CD4-positive, alpha-beta T cell treated with Interleukin-15 for 4 hours (primary cell): ENCODE measurements at regions not wholly inside any gene's neighbourhood (a gene's known extent, or its start where the extent isn't known, plus 50 kb on each side); places are given as distances from the start of the nearest gene placed in this dataset.

Experiments
- DNase-seq: peaks from one replicate; pipeline ENCODE4 v3.0.0-alpha.2; 2020; ENCODE audit warnings: low spot score

DNA sequence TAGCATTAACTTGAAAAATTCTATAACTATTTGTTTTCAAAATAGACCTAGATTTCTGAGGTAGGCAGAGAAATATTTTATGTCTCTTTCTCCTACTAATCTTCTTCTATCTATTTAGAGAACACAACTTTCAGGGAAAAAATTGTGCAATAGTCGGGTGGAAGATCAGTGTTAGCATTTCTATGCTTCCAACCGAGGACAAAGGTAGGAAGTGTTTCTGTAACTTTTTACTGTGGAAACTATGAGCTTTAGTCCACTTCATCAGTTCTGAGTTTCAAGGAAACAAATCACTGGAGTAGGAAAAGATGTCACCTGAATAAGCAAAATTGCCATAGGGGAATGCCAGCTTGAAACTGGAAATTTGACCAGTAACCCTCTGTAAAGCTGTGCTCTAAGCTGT, 207.7 kb upstream of the CTAGE1 start:
- DNase-seq = no peak

DNA sequence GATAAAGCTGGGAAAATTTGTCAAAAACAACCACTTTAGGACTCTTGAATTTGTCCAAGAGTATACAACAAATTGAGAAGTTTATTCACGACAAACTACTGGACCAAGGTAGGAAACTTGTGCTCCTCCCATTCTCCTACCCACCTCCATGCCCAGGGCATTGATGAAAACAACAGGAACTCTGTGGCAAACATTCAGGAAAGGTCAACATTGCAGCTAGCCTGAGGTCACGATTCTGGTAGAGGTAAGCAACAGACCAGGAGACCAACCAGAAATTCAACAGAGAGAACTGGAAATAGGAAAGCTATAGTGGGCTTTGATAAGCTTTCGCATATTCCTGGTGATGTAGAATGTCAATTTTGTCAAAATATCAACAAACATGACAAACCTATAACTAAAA, 209.1 kb upstream of the CTAGE1 start:
- no peak for DNase-seq

DNA sequence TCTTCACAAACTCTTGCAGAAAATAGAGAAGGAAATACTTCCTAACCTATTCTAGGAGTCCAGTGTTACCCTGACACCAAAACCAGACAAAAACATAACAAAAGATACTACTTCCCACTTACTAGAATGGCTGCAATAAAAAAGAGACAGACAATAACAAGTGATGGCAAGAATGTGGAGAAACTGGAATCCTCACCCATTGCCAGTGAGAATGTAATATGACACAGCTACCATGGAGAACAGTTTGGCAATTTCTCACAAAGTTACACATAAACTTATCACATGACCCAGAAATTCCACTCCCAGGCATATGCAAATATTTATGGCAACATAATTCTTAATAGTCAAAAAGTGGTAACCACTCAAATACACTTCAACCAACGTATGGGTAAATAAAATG, 209.8 kb upstream of the CTAGE1 start:
- DNase-seq = no peak

DNA sequence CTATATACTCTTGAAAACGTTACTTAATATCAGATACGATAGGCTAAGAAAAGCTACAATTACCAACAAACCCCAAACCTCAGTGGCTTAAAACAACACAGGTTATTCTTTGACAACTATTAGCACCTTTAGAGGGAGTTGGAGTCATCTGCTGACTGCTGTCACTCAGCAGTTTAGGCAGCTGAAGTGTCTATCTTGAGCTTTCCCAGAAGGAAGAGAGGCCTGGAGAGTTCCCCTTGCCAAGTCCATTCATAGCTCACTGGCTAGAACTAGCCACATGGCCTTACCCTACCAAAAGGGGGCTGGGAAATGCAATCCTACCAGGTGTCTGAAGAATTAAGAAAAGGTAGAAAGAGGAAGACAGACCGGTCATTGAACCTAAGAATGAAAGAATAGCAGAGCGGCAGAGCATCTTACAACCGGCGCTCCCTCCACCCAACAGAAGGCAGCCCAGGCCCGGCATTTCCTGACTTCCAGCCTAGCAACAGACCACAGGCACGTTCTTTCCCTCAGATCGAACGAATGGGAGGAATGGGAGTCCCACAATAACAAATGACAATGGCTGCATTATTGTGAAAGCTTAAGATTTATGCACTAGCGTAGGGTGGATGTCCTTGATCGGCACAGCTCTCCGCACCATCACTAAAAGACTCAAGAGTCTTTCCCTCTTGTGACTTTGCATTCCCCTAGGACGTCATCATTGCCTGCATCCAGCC, 211.2 kb upstream of the CTAGE1 start:
- no peak for DNase-seq

DNA sequence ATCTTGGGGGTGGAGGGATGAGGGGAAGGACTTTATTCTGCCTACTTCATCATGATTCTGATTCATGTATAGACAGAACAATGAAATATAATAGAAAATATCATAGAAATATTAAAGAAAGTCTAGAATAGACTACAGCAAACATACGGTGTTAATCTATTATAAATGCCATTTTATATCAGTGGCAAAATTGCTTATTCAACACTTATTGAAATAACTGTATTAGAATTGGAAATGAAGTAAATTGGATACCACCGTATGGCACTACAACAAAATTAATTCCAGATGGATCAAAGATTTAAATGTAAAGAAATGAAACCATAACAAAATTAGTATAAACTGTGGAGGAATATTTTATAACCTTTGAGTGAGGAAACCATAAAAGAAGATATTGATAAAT, 213.3 kb upstream of the CTAGE1 start:
- no peak for DNase-seq

DNA sequence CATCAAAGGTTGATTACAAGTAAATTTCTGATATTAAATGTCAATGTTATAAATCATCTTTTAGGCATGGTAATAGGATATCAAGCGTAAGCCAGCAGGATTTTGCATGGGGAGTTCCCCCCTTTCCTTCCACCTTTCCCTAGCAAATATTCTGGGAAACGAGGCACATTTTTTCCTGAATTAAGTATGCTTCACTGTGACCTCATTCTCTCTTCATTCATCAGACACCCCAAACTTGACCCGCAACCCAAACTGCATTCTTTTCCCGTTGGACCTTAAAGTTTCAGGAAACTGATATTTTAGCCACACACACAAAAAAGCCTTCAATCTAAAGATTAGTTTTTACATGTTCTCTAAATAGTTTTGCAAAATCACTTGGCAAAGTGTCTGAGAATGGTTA, 214.5 kb upstream of the CTAGE1 start:
- DNase-seq = no peak

DNA sequence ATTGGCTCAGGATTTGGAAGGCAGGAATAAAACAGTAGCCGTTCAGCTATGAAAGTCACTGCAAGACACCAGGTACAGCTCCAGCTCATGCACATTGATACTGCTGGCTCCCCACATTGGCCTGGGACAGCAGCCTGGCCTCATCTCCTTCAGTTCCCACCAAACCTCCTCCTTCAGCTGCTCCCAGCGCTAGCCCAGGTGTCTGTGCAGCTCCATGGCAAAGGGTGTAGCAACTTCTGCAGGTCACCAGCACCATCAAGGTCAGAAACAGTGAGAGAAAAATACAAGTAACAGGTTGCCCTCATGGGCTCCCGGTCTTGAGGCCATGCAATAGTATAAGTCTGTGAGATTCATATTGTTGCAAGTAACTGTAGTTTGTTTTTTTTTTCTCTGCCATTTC, 216.7 kb upstream of the CTAGE1 start:
- no peak for DNase-seq

DNA sequence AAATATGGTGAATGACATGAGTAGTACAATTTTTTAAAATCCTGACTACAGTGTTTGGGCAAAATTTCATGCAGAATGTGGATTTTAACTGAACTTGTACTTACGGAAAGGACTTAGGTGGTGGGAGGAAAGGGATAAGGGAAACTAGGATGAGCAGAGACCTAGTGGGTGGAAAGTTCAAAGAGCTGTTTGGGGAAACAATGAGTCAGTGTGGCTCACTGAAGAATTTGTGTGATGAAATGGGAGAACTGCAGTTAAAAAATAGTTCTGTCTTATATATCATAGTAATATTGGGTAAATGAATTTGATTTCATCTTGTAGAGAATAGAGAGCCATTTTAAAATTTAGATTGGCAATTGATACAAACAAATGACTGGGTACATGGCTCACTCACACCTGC, 220.1 kb upstream of the CTAGE1 start:
- DNase-seq = no peak

DNA sequence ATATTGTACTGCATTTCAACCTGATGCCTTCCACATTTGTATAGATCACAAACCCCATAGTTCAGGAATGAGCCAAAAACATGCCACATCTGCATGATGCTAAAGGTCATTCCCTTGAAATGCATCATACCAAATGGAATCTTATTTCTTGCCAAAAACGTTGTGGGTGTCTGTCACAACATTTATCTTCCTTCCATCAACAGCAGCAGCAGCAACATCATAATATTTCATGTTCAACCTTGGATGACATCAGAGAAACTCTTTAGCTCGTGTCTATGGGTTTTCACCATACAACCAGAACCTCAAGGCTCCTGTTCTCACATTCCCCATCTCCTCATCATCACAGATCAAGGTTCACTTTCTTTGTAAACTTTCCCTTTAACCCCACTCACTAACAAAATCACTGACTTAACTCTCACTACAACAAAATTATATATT, 221.3 kb upstream of the CTAGE1 start:
- DNase-seq = no peak

DNA sequence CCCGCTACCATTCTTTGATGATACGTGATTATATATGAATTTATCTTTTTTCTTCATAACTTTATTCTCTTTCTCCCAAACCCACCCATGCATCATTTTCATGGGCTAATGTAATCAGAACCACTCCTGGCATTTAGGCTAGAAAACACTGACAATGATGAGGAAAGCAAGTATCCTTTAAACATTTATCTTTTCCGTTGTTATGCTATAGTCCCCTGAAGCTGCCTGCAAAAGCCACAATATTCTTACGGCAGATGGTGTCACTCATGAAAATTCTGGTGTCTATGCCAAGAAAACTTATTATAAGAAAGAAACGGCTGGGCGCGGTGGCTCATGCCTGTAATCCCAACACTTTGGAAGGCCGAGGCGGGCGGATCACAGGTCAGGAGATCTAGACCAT, 221.8 kb upstream of the CTAGE1 start:
- no peak for DNase-seq

DNA sequence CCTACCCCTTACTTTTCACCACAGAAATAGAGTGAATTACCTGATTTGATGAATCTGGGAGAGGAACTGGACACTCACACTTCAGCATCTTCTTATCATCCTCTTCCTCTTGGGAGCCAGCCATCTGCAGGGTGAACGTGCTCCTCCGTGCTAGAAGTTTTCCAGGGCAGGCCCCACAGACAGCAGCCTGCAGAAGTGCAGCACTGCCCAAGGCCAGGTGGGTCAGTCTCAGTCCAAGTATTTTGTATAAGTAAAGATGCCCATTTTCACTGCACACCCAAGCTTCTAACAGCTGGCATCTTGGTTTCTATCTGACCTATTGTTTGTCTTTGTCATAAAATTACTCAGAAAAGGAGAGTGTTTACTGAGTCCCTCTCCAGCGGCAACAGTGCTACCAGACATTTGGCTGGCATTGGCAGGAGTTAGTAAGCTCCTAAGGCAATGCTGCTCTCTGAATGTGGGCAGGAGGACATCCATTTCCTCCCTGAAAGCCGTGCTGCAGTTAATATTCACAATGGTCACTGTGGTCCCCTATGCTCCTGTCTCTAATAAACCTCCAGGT, 222.6 kb upstream of the CTAGE1 start:
- no peak for DNase-seq

DNA sequence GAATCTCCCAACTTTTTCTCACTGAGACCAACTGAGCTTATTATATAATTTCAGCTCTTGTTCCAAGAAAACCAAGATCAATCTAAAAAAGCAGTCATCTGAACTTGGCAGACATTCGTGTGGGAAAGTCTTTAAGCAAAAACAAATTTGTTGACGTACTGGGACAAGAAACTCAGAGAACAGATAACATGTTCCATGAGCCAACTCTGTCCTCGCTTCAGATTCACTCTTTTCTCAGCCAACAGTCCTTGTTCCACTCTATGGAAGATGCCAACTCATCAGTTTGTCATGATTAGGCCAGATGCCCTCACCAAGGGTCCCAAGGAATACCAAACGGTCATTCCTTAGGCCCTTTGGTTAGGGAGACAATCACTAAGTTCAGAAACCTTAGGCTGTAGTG, 224.2 kb upstream of the CTAGE1 start:
- no peak for DNase-seq

DNA sequence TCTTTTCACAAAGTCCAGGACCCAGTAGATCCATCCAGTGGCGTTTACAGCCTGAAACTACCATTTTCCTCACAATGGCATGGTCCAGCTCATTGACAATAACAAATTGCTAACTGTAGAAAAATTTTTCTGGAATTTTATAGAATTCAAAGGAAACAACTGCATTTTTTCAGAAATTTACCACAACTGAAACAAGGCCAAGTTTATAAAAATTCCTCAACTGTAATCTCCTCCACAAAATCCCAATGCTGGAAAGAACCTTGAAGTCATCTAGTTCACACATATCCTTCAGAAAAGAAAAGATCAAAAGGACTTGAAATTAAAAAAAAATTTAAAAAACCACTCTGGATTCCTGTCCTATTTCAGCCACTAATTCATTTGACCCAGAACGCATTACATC, 226.0 kb upstream of the CTAGE1 start:
- no peak for DNase-seq

DNA sequence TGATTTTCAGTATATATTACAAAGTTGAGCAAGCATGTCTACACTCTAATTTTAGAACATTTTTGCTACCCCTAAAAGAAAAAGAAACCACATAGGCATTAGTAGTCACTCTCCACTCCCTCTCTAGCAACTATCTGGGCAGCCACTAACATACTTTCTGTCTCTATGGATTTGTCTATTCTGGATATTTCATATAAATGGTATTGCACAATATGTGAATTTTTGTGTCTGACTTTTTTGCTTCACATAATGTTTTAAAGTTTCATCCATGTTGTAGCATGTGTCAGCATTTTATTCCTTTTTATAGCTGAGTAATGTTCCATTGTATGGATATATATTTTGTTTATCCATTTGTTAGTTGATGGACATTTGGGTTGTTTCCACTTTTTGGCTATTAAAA, 232.5 kb upstream of the CTAGE1 start:
- DNase-seq = no peak

DNA sequence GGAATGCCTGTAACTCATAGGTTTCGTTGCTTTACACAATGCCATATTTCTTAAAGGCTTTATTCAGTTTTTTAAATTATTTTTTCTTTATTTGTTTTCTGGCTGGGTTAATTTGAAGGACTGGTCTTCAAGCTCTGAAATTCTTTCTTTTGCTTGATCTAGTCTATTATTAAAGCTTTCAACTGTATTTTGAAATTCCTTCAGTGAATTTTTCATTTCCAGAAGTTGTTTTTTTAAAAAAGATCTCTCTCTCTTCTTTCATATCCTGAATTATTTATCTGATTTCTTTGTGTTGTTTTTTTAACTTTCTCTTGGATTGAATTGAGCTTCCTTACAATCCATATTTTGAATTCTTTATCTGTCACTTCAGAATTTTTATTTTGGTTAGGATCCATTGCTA, 239.9 kb upstream of the CTAGE1 start:
- DNase-seq = no peak

DNA sequence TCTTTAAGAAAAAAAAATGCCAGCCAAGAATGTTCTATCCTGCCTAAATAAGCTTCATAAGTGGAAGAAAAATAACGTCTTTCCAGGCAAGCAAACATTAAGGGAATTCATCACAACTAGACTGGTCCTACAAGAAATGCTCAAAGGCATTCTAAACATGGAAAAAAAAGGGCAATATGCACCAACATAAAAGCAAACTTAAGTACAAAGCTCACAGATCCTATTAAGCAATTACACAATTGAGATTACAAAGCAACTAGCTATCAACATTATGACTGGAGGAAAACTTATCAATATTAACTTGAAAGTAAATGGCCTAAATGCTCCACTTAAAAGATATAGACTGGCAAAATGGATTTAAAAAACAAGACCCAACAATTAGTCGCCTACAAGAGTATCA, 240.6 kb upstream of the CTAGE1 start:
- no peak for DNase-seq

DNA sequence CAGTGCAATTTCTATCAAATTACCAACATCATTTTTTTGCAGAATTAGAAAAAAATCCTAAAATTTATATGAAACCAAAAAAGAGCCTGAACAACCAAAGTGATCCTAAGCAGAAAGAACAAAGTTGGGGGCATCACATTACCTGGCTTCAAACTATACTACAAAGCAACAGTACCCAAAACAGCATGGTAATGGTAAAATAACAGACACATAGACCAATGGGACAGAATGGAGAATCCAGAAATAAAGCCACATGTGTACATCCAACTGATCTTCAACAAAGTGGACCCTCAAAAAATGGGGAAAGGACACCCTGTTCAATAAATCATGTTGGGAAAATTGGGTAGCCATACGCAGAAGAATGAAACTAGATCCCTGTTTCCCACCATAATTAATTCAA, 245.7 kb upstream of the CTAGE1 start:
- no peak for DNase-seq

DNA sequence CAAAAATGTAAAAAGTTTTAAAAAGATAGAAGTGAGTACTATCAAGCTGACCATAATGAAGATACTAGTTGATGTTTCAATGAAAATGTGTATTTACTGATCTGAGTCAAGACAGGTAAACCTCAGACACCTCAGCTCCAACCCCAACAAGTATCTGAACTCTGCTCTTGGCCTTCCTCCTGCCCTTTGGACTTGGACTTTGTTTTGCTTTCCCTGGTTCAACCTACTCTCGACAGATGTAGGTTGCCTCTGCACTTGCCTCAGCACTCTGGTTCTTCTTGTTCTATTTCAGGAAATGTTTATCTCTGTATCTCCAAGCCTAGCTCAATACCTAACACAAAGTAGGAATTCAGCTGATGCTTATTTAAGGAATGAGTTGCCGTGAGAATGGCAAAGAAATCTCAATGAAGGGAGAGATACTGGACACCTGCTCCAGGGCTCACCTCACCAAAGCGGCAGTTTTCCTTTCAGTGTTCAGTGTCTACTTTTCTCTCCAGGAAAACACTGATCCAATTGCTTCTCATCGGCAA, 248.8 kb upstream of the CTAGE1 start:
- no peak for DNase-seq

DNA sequence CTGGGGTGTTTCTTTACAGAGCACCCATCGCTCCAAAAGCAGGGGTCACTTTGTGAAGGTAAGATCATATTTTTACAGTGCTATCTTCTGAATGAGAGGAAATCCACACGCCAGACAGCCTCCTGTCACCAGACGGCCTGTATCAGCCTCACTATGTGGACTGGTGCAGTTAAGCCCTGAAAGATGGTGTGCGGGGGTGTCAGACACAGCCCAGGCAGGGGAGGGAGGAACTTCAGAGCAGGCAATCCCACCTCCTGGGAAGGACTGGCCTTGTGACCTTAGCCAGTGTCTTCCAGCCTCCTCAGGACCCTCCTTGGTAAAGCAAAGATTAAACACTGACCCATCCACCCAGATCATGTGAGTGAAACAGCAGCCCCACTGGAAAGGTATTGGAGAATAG, 249.4 kb upstream of the CTAGE1 start:
- DNase-seq = no peak

DNA sequence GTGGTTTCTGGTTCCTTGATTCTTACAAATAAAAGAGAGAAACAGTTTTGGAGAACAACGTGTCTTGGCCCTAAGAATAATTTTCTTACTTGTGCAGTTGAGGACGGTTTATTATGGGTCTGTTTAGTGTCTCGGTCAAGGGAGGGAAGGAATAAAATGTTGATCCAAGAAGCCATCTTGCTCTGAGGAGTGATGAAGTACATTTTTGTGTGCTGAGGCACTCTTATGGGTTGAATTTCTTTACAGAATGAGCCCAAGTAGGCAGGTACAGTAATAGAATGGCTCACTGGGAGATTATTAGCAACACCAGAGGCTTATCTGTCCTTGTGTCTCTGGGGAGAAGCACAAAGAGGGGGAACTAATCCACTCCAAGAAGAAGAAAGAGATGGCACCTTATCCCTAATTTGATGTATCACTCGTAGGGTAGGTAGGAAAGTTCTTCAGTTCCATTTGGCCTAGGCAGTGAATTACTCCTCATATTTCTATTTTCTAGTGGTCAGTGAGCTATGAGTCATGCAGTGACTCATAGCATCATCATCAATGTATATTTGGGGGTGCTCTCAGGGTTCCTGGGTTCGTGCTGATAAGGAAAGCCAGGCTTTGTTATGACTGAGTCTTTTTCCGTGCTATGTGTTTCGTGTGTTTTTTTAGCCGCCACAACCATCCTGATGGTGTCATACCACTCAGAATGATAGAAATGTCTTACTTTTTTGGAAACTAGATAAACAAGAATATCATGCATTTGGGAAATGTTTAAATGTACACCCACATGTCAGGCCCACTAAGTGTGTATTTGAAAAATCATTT, 250.1 kb upstream of the CTAGE1 start:
- no peak for DNase-seq

DNA sequence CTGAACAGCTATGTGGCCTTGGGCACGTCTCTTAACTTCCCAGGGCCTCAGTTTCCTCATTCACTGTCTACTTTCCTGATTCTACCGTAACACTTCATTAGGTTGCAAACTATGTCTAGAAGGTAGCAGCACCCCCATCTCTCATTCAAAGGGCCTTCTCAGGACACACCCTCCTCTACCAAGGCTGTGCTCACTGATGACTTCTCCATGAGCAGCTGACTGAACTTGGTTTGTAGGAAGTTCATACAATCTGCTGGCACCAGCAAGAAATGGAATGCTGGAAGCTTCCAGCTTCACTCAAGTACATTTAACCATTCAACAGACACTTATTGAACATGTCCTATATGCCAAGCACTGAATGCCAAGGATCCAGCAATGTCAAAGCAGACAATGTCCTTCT, 250.8 kb upstream of the CTAGE1 start:
- no peak for DNase-seq

DNA sequence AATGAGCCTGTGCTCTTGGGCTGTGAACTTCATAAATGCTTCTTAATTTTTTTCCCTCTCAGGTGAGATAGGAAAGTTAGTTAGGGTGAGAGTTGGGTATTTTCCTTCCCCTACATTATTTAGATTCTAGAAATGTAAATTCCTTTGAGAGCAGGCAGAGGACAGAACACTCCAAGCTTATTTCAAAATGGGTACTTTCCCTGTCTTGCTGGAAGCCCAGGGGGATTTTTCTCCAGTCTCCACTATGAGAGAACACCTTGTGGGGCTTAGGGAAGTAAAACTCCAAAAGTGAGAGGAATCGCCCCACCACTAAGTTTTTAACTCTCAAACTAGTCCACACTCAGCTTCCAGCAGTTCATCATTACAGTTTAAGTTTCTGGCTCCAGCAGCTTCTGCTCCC, 253.2 kb upstream of the CTAGE1 start:
- DNase-seq = no peak

DNA sequence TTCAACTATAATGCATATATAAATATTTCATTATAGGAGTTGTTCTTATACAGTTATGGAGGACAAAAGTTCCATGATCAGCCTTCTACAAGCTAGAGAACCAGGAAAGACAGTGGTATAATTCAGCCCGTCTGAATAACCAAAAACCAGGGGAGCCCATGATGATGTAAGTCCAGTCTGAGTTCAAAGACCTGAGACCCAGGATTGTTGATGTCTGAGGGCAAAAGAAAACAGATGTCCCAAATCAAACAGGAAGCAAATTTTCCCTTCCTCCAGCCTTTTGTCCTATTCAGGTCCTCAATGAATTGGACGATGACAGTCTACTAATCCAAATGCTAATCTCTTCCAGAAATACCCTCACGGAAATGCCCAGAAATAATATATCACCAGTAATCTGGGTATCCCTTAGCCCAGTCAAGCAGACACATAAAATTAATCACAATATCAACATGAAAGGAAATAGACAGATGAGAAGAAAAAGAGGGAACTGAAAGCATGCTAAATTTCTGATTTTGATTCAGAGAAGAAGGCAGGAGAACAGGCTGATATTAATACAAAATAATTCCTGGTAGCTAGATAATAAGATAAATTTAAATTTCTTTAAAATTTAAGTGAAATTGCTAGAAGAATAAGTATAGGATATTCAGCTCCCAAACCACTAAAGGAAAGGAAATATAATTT, 255.6 kb upstream of the CTAGE1 start:
- no peak for DNase-seq
